Neural cell (in vitro differentiated cells): ENCODE measurements at regions not wholly inside any gene's neighbourhood (a gene's known extent, or its start where the extent isn't known, plus 50 kb on each side); places are given as distances from the start of the nearest gene placed in this dataset.

Experiments
- EP300 ChIP-seq: fragments of 450-650 bp; conservative IDR thresholded peaks from 2 replicates; pipeline ENCODE4 v1.6.1; 2014; ENCODE audit warnings: antibody characterized with exemption, mild to moderate bottlenecking, moderate library complexity; ENCODE audit not compliant: poor library complexity, severe bottlenecking
- EZH2 ChIP-seq: fragments of 200-600, 300-800 bp; shearing (Covaris generic), sonication (generic); IDR thresholded peaks from 2 replicates; pipeline ENCODE4 v1.6.1; 2014; ENCODE audit warnings: antibody characterized with exemption, low read length, borderline replicate concordance, mild to moderate bottlenecking; ENCODE audit not compliant: insufficient read depth, poor library complexity, severe bottlenecking
- MXI1 ChIP-seq: fragments of 450-650 bp; conservative IDR thresholded peaks from 2 replicates; pipeline ENCODE4 v1.6.1; 2014; ENCODE audit warnings: antibody characterized with exemption, mild to moderate bottlenecking; ENCODE audit not compliant: poor library complexity, severe bottlenecking
- POLR2AphosphoS5 ChIP-seq: IDR thresholded peaks from 2 replicates; pipeline ENCODE4 v1.6.1; 2012
- SMC3 ChIP-seq: fragments of 450-650 bp; conservative IDR thresholded peaks from 2 replicates; pipeline ENCODE4 v1.6.1; 2014; ENCODE audit warnings: antibody characterized with exemption, mild to moderate bottlenecking, moderate library complexity; ENCODE audit not compliant: poor library complexity
- TAF1 ChIP-seq: IDR thresholded peaks from 2 replicates; pipeline ENCODE4 v1.6.1; 2012; ENCODE audit warnings: low read depth
- TF ChIP-seq, protein P1 (sequence below): IDR thresholded peaks from 2 replicates; pipeline ENCODE4 v1.6.1; 2012; ENCODE audit warnings: borderline replicate concordance
- TF ChIP-seq, protein P2 (sequence below): fragments of 450-650 bp; IDR thresholded peaks from 2 replicates; pipeline ENCODE4 v1.5.1; 2014; ENCODE audit warnings: antibody characterized with exemption, mild to moderate bottlenecking, moderate library complexity; ENCODE audit not compliant: poor library complexity, severe bottlenecking

- TF ChIP-seq, protein P1, sequence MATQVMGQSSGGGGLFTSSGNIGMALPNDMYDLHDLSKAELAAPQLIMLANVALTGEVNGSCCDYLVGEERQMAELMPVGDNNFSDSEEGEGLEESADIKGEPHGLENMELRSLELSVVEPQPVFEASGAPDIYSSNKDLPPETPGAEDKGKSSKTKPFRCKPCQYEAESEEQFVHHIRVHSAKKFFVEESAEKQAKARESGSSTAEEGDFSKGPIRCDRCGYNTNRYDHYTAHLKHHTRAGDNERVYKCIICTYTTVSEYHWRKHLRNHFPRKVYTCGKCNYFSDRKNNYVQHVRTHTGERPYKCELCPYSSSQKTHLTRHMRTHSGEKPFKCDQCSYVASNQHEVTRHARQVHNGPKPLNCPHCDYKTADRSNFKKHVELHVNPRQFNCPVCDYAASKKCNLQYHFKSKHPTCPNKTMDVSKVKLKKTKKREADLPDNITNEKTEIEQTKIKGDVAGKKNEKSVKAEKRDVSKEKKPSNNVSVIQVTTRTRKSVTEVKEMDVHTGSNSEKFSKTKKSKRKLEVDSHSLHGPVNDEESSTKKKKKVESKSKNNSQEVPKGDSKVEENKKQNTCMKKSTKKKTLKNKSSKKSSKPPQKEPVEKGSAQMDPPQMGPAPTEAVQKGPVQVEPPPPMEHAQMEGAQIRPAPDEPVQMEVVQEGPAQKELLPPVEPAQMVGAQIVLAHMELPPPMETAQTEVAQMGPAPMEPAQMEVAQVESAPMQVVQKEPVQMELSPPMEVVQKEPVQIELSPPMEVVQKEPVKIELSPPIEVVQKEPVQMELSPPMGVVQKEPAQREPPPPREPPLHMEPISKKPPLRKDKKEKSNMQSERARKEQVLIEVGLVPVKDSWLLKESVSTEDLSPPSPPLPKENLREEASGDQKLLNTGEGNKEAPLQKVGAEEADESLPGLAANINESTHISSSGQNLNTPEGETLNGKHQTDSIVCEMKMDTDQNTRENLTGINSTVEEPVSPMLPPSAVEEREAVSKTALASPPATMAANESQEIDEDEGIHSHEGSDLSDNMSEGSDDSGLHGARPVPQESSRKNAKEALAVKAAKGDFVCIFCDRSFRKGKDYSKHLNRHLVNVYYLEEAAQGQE, result no peak
- TF ChIP-seq, protein P2, sequence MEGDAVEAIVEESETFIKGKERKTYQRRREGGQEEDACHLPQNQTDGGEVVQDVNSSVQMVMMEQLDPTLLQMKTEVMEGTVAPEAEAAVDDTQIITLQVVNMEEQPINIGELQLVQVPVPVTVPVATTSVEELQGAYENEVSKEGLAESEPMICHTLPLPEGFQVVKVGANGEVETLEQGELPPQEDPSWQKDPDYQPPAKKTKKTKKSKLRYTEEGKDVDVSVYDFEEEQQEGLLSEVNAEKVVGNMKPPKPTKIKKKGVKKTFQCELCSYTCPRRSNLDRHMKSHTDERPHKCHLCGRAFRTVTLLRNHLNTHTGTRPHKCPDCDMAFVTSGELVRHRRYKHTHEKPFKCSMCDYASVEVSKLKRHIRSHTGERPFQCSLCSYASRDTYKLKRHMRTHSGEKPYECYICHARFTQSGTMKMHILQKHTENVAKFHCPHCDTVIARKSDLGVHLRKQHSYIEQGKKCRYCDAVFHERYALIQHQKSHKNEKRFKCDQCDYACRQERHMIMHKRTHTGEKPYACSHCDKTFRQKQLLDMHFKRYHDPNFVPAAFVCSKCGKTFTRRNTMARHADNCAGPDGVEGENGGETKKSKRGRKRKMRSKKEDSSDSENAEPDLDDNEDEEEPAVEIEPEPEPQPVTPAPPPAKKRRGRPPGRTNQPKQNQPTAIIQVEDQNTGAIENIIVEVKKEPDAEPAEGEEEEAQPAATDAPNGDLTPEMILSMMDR, result no peak
- TF ChIP-seq EP300 (no peak), EZH2 (no peak), TAF1 (no peak), POLR2AphosphoS5 (no peak), MXI1 (no peak), SMC3 (no peak)
Observed at GRCh38 chr6:9360881-9361280, 925.5 kb upstream of the SLC35B3 start.
